ENCODE measurements at regions not wholly inside any gene's neighbourhood (a gene's known extent, or its start where the extent isn't known, plus 50 kb on each side); places are given as distances from the start of the nearest gene placed in this dataset.

DNA sequence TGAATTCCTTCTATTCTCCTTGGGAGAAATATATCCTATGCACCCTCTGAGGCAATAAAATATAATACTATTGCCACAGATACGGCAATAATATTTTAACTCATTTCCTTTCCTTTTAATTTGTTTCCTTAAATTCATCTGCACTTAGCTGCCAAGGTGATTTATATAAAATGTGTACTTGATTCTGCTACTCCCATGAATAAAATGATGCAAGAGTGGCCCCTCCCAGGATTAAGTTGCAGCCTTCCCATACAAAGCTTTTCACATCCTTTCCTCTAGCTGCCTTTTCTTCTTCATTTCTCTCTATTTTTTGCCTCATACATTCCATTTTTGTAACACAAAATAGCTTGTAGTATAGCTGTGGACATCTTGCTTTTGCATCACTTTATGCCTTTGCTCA is 464.1 kb upstream of the ZEB2 start:
- no peak for DNase-seq (ENCODE audit: low spot score, unreplicated experiment)
- Mint-ChIP-seq H3K36me3 (ENCODE audit: insufficient read depth) (peaks cover 5% of the 10 kb centered on the region), H3K4me3 (ENCODE audit: low read depth) (no peak overlapping the region), H3K27ac (no peak overlapping the region), H3K4me1 (ENCODE audit: low read depth) (peaks cover 2% of the 10 kb centered on the region), H3K9me3 (ENCODE audit: low read depth) (peaks cover 25% of the 10 kb centered on the region), H3K27me3 (peaks cover 7% of the 10 kb centered on the region)
- TF ChIP-seq, protein P1, sequence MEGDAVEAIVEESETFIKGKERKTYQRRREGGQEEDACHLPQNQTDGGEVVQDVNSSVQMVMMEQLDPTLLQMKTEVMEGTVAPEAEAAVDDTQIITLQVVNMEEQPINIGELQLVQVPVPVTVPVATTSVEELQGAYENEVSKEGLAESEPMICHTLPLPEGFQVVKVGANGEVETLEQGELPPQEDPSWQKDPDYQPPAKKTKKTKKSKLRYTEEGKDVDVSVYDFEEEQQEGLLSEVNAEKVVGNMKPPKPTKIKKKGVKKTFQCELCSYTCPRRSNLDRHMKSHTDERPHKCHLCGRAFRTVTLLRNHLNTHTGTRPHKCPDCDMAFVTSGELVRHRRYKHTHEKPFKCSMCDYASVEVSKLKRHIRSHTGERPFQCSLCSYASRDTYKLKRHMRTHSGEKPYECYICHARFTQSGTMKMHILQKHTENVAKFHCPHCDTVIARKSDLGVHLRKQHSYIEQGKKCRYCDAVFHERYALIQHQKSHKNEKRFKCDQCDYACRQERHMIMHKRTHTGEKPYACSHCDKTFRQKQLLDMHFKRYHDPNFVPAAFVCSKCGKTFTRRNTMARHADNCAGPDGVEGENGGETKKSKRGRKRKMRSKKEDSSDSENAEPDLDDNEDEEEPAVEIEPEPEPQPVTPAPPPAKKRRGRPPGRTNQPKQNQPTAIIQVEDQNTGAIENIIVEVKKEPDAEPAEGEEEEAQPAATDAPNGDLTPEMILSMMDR (IDR thresholded peaks at IDR 0.05; ENCODE audit: unreplicated experiment) = no peak

DNA sequence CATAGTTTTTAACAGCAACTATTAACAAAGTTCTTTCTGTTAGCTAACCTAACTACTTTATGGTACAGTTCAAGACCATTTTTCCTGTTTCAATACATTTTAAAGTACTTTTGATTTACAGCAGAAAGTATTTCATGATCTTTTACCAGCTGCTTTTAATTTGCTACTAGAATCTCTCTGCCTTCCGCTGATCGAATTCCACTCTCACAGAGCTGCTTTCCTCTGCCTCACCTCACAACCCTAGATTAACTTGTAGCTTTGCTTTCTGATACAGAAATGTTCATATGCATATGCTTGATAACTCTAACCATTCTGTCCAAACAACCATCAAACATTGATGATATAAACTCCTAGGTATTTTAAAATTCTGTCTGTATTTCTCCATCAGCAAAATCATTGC is 463.2 kb upstream of the ZEB2 start:
- Mint-ChIP-seq H3K36me3 (ENCODE audit: insufficient read depth) (peaks cover 5% of the 10 kb centered on the region), H3K9me3 (ENCODE audit: low read depth) (peaks cover 25% of the 10 kb centered on the region), H3K4me3 (ENCODE audit: low read depth) (no peak overlapping the region), H3K4me1 (ENCODE audit: low read depth) (peaks cover 2% of the 10 kb centered on the region), H3K27ac (no peak overlapping the region), H3K27me3 (peaks cover 7% of the 10 kb centered on the region)
- no peak for DNase-seq (ENCODE audit: low spot score, unreplicated experiment)
- TF ChIP-seq, protein P1 (IDR thresholded peaks at IDR 0.05; ENCODE audit: unreplicated experiment) = no peak

DNA sequence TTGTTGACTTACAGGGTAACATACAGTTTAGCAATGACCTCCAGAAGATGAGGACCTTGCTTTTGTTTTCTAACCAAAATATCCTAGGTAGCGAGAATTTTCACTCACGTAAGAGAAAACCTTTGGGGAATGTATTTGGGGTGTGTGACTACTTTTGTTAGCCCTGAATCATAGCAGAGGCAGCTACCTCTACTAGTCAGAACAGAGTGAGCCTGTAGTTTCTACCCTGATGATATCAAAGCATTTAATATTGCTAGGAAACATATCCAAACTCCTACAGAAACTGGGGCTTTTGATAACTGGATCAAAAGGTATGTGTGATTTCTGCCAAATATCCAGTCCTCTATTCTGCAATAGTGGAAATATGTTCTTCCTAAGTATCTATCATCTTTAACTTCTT is 462.6 kb upstream of the ZEB2 start:
- no peak overlapping the region for H3K4me3 Mint-ChIP-seq (ENCODE audit: low read depth)
- TF ChIP-seq, protein P1 (IDR thresholded peaks at IDR 0.05; ENCODE audit: unreplicated experiment) = no peak
- H3K36me3 Mint-ChIP-seq (ENCODE audit: insufficient read depth) = peaks cover 5% of the 10 kb centered on the region
- peaks cover 7% of the 10 kb centered on the region for H3K27me3 Mint-ChIP-seq
- H3K4me1 Mint-ChIP-seq (ENCODE audit: low read depth) = peaks cover 2% of the 10 kb centered on the region
- peaks cover 25% of the 10 kb centered on the region for H3K9me3 Mint-ChIP-seq (ENCODE audit: low read depth)
- no peak overlapping the region for H3K27ac Mint-ChIP-seq
- DNase-seq (ENCODE audit: low spot score, unreplicated experiment) = no peak

DNA sequence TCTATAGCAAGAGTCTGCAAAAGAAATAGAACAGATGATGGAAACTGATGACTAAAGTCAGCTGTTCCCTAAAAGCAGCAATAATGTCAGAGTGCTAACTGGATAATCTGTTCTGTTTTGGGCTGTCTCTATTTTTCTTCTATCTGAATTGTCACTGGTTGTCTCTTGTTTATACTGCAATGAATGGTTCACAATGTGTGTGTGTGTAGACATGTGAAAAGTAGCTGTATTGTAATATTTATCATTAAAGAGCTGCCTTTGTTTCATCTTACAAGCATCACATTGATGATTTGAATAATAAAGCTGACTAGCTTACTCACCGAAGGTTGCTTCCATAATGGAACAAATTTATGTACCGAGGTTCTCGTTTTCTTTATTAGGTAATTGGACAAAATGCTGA is 456.0 kb upstream of the ZEB2 start:
- TF ChIP-seq, protein P1 (IDR thresholded peaks at IDR 0.05; ENCODE audit: unreplicated experiment) = no peak

DNA sequence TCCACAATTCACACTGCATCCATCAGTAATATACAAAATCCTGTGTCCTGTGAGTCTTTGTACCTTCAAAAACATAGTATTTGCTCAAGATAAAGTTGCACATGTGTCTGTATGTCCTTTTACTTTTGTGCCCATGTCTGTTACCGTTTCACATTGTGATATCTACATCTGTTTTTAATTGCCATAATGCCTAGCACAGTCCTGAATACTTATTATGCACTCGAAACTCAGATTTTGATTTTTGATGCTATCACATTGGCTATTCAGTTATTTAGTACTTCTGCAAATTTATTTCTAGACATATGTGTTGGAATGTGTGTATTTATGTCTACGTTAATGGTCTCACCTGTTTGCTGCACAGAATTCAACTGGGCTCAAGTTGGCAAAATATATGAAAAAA is 452.8 kb upstream of the ZEB2 start:
- TF ChIP-seq, protein P1 (IDR thresholded peaks at IDR 0.05; ENCODE audit: unreplicated experiment) = no peak
- Mint-ChIP-seq H3K9me3 (ENCODE audit: low read depth) (peaks cover 22% of the 10 kb centered on the region), H3K36me3 (ENCODE audit: insufficient read depth) (peaks cover 5% of the 10 kb centered on the region), H3K4me1 (ENCODE audit: low read depth) (no peaks in the 10 kb centered on the region), H3K27ac (no peak overlapping the region), H3K27me3 (peaks cover 24% of the 10 kb centered on the region), H3K4me3 (ENCODE audit: low read depth) (no peak overlapping the region)
- DNase-seq (ENCODE audit: low spot score, unreplicated experiment) = no peak

More for the DNA sequence above, 456.0 kb upstream of the ZEB2 start:
- Mint-ChIP-seq H3K27ac (no peak overlapping the region), H3K4me3 (ENCODE audit: low read depth) (no peak overlapping the region), H3K36me3 (ENCODE audit: insufficient read depth) (no peaks in the 10 kb centered on the region), H3K27me3 (peaks cover 27% of the 10 kb centered on the region), H3K9me3 (ENCODE audit: low read depth) (peaks cover 7% of the 10 kb centered on the region), H3K4me1 (ENCODE audit: low read depth) (no peaks in the 10 kb centered on the region)
- no peak for DNase-seq (ENCODE audit: low spot score, unreplicated experiment)

Measured in progenitor cell of endocrine pancreas (in vitro differentiated cells).